ENCODE measurements at regions not wholly inside any gene's neighbourhood (a gene's known extent, or its start where the extent isn't known, plus 50 kb on each side); places are given as distances from the start of the nearest gene placed in this dataset.

GRCh38 chr14:49134940-49135339, 451.2 kb downstream of the RPS29 start:
- Histone ChIP-seq H3K27me3 (ENCODE audit: insufficient read depth, low read length) (no peaks in the 10 kb centered on the region), H3K4me3 (ENCODE audit: low read length in 2 of 2) (no peak overlapping the region), H3K27ac (ENCODE audit: low read depth, low read length) (no peak overlapping the region), H3K36me3 (ENCODE audit: insufficient read depth, low read length) (no peaks in the 10 kb centered on the region), H3K9me3 (ENCODE audit: control insufficient read depth in 1 of 2, low read length in 2 of 2) (no peaks in the 10 kb centered on the region), H3K4me1 (ENCODE audit: insufficient read depth, low read length) (no peaks in the 10 kb centered on the region)
- no peak overlapping the region for H3K4me3 Mint-ChIP-seq
- intact Hi-C loops (cut with micrococcal nuclease) = no loop called here
- H3K27me3 Mint-ChIP-seq = no peaks in the 10 kb centered on the region
- peaks cover 0 to 8% (median 3%) of the 10 kb centered on the region in 8 donors for H3K9me3 Mint-ChIP-seq
- H3K4me1 Mint-ChIP-seq = no peaks in the 10 kb centered on the region
- no peak for DNase-seq
- ChIA-PET POLR2A (ENCODE audit: partially characterized antibody) (no interaction called here), CTCF (ENCODE audit: partially characterized antibody) (no interaction called here)
- no peaks in the 10 kb centered on the region for H3K36me3 Mint-ChIP-seq
- H3K27ac Mint-ChIP-seq = no peak overlapping the region

- no peaks in the 10 kb centered on the region for H3K4me1 ChIP-seq (ENCODE audit: insufficient read depth, low read length)
- Mint-ChIP-seq H3K27ac (no peak overlapping the region), H3K4me1 (no peaks in the 10 kb centered on the region), H3K36me3 (no peaks in the 10 kb centered on the region), H3K4me3 (no peak overlapping the region), H3K9me3 (peaks cover 0 to 6% (median 3%) of the 10 kb centered on the region in 8 donors), H3K27me3 (peaks cover 0 to 2% of the 10 kb centered on the region in 2 donors)
- no peak overlapping the region for H3K27ac ChIP-seq (ENCODE audit: low read depth, low read length)
- POLR2A ChIA-PET (ENCODE audit: partially characterized antibody) = no interaction called here
- H3K36me3 ChIP-seq (ENCODE audit: insufficient read depth, low read length) = no peaks in the 10 kb centered on the region
- intact Hi-C loops (cut with micrococcal nuclease) = no loop called here
- DNase-seq = no peak
- no peak overlapping the region for H3K4me3 ChIP-seq (ENCODE audit: low read length in 2 of 2)
- H3K9me3 ChIP-seq (ENCODE audit: control insufficient read depth in 1 of 2, low read length in 2 of 2) = no peaks in the 10 kb centered on the region
- H3K27me3 ChIP-seq (ENCODE audit: insufficient read depth, low read length) = no peaks in the 10 kb centered on the region
- CTCF ChIA-PET (ENCODE audit: partially characterized antibody) = no interaction called here
These were observed 464.9 kb downstream of the RPS29 start for GRCh38 chr14:49121246-49121645.

- intact Hi-C loops (cut with micrococcal nuclease) = no loop called here
- Histone ChIP-seq H3K27ac (ENCODE audit: low read depth, low read length) (no peak overlapping the region), H3K36me3 (ENCODE audit: insufficient read depth, low read length) (no peaks in the 10 kb centered on the region), H3K4me3 (ENCODE audit: low read length in 2 of 2) (no peak overlapping the region), H3K9me3 (ENCODE audit: control insufficient read depth in 1 of 2, low read length in 2 of 2) (no peaks in the 10 kb centered on the region), H3K27me3 (ENCODE audit: insufficient read depth, low read length) (no peaks in the 10 kb centered on the region), H3K4me1 (ENCODE audit: insufficient read depth, low read length) (no peaks in the 10 kb centered on the region)
- Mint-ChIP-seq H3K27ac (no peak overlapping the region), H3K9me3 (peaks cover 0 to 7% (median 1%) of the 10 kb centered on the region in 8 donors), H3K4me1 (no peaks in the 10 kb centered on the region), H3K27me3 (peaks cover 0 to 4% of the 10 kb centered on the region in 2 donors), H3K4me3 (no peak overlapping the region), H3K36me3 (no peaks in the 10 kb centered on the region)
- CTCF ChIA-PET (ENCODE audit: partially characterized antibody) = no interaction called here
- no peak for DNase-seq
- POLR2A ChIA-PET (ENCODE audit: partially characterized antibody) = no interaction called here
These were observed 471.9 kb downstream of the RPS29 start for GRCh38 chr14:49114161-49114893.

- intact Hi-C loops (cut with micrococcal nuclease) = no loop called here
- POLR2A ChIA-PET (ENCODE audit: partially characterized antibody) = no interaction called here
- Histone ChIP-seq H3K4me1 (ENCODE audit: insufficient read depth, low read length) (no peaks in the 10 kb centered on the region), H3K27ac (ENCODE audit: low read depth, low read length) (no peak overlapping the region), H3K4me3 (ENCODE audit: low read length in 2 of 2) (no peak overlapping the region), H3K27me3 (ENCODE audit: insufficient read depth, low read length) (no peaks in the 10 kb centered on the region), H3K36me3 (ENCODE audit: insufficient read depth, low read length) (no peaks in the 10 kb centered on the region), H3K9me3 (ENCODE audit: control insufficient read depth in 1 of 2, low read length in 2 of 2) (no peaks in the 10 kb centered on the region)
- no peaks in the 10 kb centered on the region for H3K36me3 Mint-ChIP-seq
- H3K27me3 Mint-ChIP-seq = peaks cover 0 to 2% of the 10 kb centered on the region in 2 donors
- H3K4me1 Mint-ChIP-seq = no peaks in the 10 kb centered on the region
- CTCF ChIA-PET (ENCODE audit: partially characterized antibody) = interaction anchor here (1.3 kb wide), 1 partner anchor 12 kb away, joined by 4 read pairs; no protein-coding TSS in a partner anchor
- peaks cover 0 to 5% (median 4%) of the 10 kb centered on the region in 8 donors for H3K9me3 Mint-ChIP-seq
- H3K27ac Mint-ChIP-seq = no peak overlapping the region
- no peak overlapping the region for H3K4me3 Mint-ChIP-seq
- DNase-seq = no peak
These were observed 479.2 kb downstream of the RPS29 start for GRCh38 chr14:49106741-49107667.

- intact Hi-C loops (cut with micrococcal nuclease) = no loop called here
- POLR2A ChIA-PET (ENCODE audit: partially characterized antibody) = no interaction called here
These were observed 480.2 kb downstream of the RPS29 start for GRCh38 chr14:49105956-49106355.

GRCh38 chr14:49105512-49105911, 480.7 kb downstream of the RPS29 start:
- no peaks in the 10 kb centered on the region for H3K27me3 ChIP-seq (ENCODE audit: insufficient read depth, low read length)
- no peak overlapping the region for H3K4me3 ChIP-seq (ENCODE audit: low read length in 2 of 2)
- Mint-ChIP-seq H3K4me3 (no peak overlapping the region), H3K4me1 (no peaks in the 10 kb centered on the region), H3K27ac (no peak overlapping the region), H3K9me3 (peaks cover 0 to 5% (median 4%) of the 10 kb centered on the region in 8 donors), H3K36me3 (no peaks in the 10 kb centered on the region), H3K27me3 (no peaks in the 10 kb centered on the region)
- no peak overlapping the region for H3K27ac ChIP-seq (ENCODE audit: low read depth, low read length)
- H3K36me3 ChIP-seq (ENCODE audit: insufficient read depth, low read length) = no peaks in the 10 kb centered on the region
- no peaks in the 10 kb centered on the region for H3K9me3 ChIP-seq (ENCODE audit: control insufficient read depth in 1 of 2, low read length in 2 of 2)
- POLR2A ChIA-PET (ENCODE audit: partially characterized antibody) = no interaction called here
- CTCF ChIA-PET (ENCODE audit: partially characterized antibody) = no interaction called here
- no peaks in the 10 kb centered on the region for H3K4me1 ChIP-seq (ENCODE audit: insufficient read depth, low read length)
- intact Hi-C loops (cut with micrococcal nuclease) = no loop called here
- no peak for DNase-seq

More at GRCh38 chr14:49105956-49106355, 480.2 kb downstream of the RPS29 start:
- H3K36me3 Mint-ChIP-seq = no peaks in the 10 kb centered on the region
- H3K27ac ChIP-seq (ENCODE audit: low read depth, low read length) = no peak overlapping the region
- H3K4me3 ChIP-seq (ENCODE audit: low read length in 2 of 2) = no peak overlapping the region
- no peaks in the 10 kb centered on the region for H3K4me1 ChIP-seq (ENCODE audit: insufficient read depth, low read length)
- no peaks in the 10 kb centered on the region for H3K27me3 Mint-ChIP-seq
- CTCF ChIA-PET (ENCODE audit: partially characterized antibody) = no interaction called here
- no peaks in the 10 kb centered on the region for H3K9me3 ChIP-seq (ENCODE audit: control insufficient read depth in 1 of 2, low read length in 2 of 2)
- H3K9me3 Mint-ChIP-seq = peaks cover 0 to 5% (median 4%) of the 10 kb centered on the region in 8 donors
- no peak overlapping the region for H3K27ac Mint-ChIP-seq
- H3K4me3 Mint-ChIP-seq = no peak overlapping the region
- no peaks in the 10 kb centered on the region for H3K27me3 ChIP-seq (ENCODE audit: insufficient read depth, low read length)
- H3K36me3 ChIP-seq (ENCODE audit: insufficient read depth, low read length) = no peaks in the 10 kb centered on the region
- no peak for DNase-seq
- H3K4me1 Mint-ChIP-seq = no peaks in the 10 kb centered on the region

GRCh38 chr14:49092345-49092744, 493.8 kb downstream of the RPS29 start:
- Histone ChIP-seq H3K9me3 (ENCODE audit: control insufficient read depth in 1 of 2, low read length in 2 of 2) (peaks cover 0 to 2% of the 10 kb centered on the region in 2 donors), H3K36me3 (ENCODE audit: insufficient read depth, low read length) (no peaks in the 10 kb centered on the region), H3K27me3 (ENCODE audit: insufficient read depth, low read length) (no peaks in the 10 kb centered on the region), H3K4me1 (ENCODE audit: insufficient read depth, low read length) (no peaks in the 10 kb centered on the region), H3K27ac (ENCODE audit: low read depth, low read length) (no peak overlapping the region), H3K4me3 (ENCODE audit: low read length in 2 of 2) (no peak overlapping the region)
- DNase-seq = no peak
- Mint-ChIP-seq H3K27ac (no peak overlapping the region), H3K27me3 (no peaks in the 10 kb centered on the region), H3K4me3 (no peak overlapping the region), H3K4me1 (no peaks in the 10 kb centered on the region), H3K9me3 (peaks cover 0 to 4% (median under 1%) of the 10 kb centered on the region in 8 donors), H3K36me3 (no peaks in the 10 kb centered on the region)
- ChIA-PET CTCF (ENCODE audit: partially characterized antibody) (no interaction called here), POLR2A (ENCODE audit: partially characterized antibody) (no interaction called here)
- intact Hi-C loops (cut with micrococcal nuclease) = no loop called here

Data from CD4-positive, alpha-beta memory T cell (primary cell).